Right atrium auricular region (tissue), 2 donors: ENCODE measurements at regions not wholly inside any gene's neighbourhood (a gene's known extent, or its start where the extent isn't known, plus 50 kb on each side); places are given as distances from the start of the nearest gene placed in this dataset.
"Not testable (repeated sequence)": the region's sequence is repeated elsewhere in the genome, so short reads cannot be mapped to it uniquely, and the experiment has no call there.

Experiments
- DNase-seq: peaks from one replicate; pipeline ENCODE4 v3.0.0-alpha.2; 2019; ENCODE audit warnings: low spot score
- H3K27ac ChIP-seq, 2 donors: fragments of 200-600 bp; sonication (generic); 1 replicate in 1 of 2; 2 replicates in 1 of 2; pipeline ENCODE4 v1.5.1; 2016 to 2019
- H3K27me3 ChIP-seq, 2 donors: fragments of 200-600 bp; sonication (generic); one replicate each; pipeline versions ENCODE4 v1.5.1 to v1.6.0; 2017 to 2019
- H3K36me3 ChIP-seq: fragments of 200-600 bp; sonication (generic); one replicate; pipeline ENCODE4 v1.5.1; 2016
- H3K4me1 ChIP-seq, 2 donors: fragments of 200-600 bp; sonication (generic); one replicate each; pipeline versions ENCODE4 v1.5.1 to v1.6.0; 2017 to 2019
- H3K4me3 ChIP-seq, 2 donors: fragments of 200-600 bp; sonication (generic); 1 replicate in 1 of 2; 2 replicates in 1 of 2; pipeline ENCODE4 v1.5.1; 2017 to 2019; ENCODE audit warnings: mild to moderate bottlenecking in 1 of 2, moderate library complexity in 1 of 2
- H3K9me3 ChIP-seq, 2 donors: fragments of 200-600 bp; sonication (generic); one replicate each; pipeline ENCODE4 v1.5.1; 2019
- TF ChIP-seq, protein P1 (sequence below), 2 donors: fragments of 200-600 bp; sonication (generic); IDR thresholded peaks; one replicate each; pipeline ENCODE4 v1.5.1; 2019; ENCODE audit warnings: antibody characterized with exemption in 2 of 2

DNA sequence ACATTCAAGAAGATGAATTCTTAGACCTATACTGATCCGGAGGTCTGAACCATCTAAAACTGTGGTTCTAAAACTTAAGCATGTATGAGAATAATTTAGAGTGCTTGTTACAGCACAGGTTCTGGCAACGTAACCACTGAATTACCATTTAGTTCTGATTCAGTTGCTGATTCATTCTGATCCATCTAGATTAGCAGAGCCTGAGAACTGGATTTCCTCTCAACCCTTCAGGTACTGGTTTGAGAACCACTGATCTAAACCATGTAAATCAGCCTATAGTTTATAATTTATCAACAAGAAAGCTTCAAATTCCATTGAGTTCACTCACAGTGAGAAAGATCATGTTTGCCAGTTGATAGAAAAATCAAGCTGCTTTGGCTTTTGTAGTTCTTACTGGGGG, 1001.1 kb upstream of the EPHA6 start:
- Histone ChIP-seq H3K9me3 (no peaks in the 10 kb centered on the region), H3K27me3 (no peaks in the 10 kb centered on the region), H3K36me3 (no peaks in the 10 kb centered on the region), H3K27ac (no peak overlapping the region), H3K4me3 (no peak overlapping the region), H3K4me1 (no peaks in the 10 kb centered on the region)
- DNase-seq = no peak
- TF ChIP-seq, protein P1, sequence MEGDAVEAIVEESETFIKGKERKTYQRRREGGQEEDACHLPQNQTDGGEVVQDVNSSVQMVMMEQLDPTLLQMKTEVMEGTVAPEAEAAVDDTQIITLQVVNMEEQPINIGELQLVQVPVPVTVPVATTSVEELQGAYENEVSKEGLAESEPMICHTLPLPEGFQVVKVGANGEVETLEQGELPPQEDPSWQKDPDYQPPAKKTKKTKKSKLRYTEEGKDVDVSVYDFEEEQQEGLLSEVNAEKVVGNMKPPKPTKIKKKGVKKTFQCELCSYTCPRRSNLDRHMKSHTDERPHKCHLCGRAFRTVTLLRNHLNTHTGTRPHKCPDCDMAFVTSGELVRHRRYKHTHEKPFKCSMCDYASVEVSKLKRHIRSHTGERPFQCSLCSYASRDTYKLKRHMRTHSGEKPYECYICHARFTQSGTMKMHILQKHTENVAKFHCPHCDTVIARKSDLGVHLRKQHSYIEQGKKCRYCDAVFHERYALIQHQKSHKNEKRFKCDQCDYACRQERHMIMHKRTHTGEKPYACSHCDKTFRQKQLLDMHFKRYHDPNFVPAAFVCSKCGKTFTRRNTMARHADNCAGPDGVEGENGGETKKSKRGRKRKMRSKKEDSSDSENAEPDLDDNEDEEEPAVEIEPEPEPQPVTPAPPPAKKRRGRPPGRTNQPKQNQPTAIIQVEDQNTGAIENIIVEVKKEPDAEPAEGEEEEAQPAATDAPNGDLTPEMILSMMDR (IDR thresholded peaks at IDR 0.05) = no peak

DNA sequence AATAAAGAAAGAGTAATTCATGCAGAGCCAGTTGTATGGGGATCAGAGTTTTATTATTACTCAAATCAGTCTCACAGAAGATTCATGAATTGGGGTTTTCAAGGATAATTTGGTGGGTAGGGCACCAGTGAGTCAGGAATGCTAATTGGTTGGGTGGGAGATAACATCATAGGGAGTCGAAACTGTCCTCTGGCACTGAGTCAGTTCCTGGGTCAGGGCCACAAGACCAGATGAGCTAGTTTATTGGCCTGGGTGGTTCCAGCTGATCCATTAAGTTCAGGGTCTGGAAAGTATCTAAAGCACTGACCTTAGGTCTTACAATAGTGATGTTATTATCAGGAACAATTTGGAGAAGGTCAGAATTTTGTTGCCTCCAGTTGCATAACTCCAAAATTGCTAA, 998.6 kb upstream of the EPHA6 start:
- DNase-seq = no peak
- Histone ChIP-seq H3K27ac (no peak overlapping the region), H3K27me3 (no peaks in the 10 kb centered on the region), H3K36me3 (no peaks in the 10 kb centered on the region), H3K4me1 (no peaks in the 10 kb centered on the region), H3K9me3 (no peaks in the 10 kb centered on the region), H3K4me3 (no peak overlapping the region)
- TF ChIP-seq, protein P1 (IDR thresholded peaks at IDR 0.05) = no peak

DNA sequence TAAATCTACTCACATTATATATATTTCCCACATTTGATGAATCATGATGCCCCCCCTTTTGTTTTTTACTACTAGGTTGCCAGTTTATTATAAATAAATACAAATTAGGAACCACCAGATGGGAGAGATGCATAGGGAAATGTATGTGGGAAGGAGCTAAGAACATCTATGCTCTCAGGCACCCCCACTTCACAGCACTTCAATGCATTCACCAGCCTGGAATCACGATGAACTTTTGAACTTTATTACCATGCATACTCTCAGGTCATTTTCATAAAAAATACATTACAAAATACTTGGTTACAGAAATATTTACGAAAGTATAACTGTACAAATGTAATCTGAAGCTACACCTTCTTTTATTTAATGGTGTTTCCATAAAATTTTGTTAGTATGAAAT, 988.0 kb upstream of the EPHA6 start:
- Histone ChIP-seq H3K9me3 (no peaks in the 10 kb centered on the region), H3K4me3 (no peak overlapping the region), H3K27ac (no peak overlapping the region), H3K27me3 (no peaks in the 10 kb centered on the region), H3K36me3 (no peaks in the 10 kb centered on the region), H3K4me1 (no peaks in the 10 kb centered on the region)
- TF ChIP-seq, protein P1 (IDR thresholded peaks at IDR 0.05) = no peak
- DNase-seq = no peak

DNA sequence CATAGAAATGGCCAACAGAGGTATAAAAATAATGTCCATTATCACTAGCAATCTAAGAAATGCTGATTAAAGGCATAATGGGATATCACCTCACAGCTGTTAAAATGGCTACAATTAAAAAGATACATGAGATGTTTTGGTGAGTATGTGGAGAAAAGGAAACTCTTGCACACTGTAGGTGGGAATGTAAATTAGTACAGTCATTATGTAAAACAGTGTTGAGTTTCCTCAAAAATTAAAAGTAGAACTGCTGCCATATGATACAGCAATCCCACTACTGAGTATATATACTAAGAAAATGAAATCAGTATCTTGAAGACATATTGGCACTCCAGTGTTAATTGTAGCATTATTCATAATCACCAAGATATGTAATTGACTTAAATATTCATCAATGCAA, 982.2 kb upstream of the EPHA6 start:
- DNase-seq = no peak
- Histone ChIP-seq H3K4me3 (no peak overlapping the region), H3K9me3 (no peaks in the 10 kb centered on the region), H3K36me3 (no peaks in the 10 kb centered on the region), H3K4me1 (no peaks in the 10 kb centered on the region), H3K27ac (no peak overlapping the region), H3K27me3 (no peaks in the 10 kb centered on the region)
- TF ChIP-seq, protein P1 (IDR thresholded peaks at IDR 0.05) = no peak

DNA sequence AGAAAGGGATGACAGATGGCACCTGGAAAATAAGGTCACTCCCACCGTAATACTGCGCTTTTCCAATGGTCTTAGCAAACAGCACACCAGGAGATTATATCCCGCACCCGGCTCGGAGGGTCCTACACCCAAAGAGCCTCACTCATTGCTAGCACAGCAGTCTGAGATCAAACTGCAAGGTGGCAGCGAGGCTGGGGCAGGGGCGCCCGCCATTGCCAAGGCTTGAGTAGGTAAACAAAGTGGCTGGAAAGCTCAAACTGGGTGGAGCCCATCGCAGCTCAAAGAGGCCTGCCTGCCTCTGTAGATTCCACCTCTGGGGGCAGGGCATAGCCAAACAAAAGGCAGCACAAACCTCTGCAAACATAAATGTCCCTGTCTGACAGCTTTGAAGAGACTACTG, 953.8 kb upstream of the EPHA6 start:
- not testable (repeated sequence) for H3K36me3 ChIP-seq, DNase-seq, H3K4me1 ChIP-seq, H3K4me3 ChIP-seq, H3K27ac ChIP-seq, H3K9me3 ChIP-seq, H3K27me3 ChIP-seq

DNA sequence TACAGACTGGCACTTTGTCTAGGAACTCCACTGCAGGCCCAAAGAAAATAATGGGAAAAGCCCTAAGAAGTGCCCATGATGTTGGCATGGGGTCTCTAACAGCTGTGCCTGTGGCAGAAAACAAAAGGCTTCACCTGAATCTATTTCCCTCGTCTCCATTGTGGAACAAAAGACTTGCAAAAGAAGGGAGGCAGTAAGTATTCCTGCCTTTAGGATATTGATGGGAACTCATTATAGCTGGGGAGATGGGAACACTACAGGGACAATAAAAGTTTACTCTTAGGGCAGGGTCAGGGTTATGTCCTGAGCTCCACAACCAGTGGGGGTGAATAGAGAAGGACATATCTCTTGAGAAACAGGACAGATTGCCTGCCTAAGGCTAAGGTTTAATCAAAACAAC, 930.6 kb upstream of the EPHA6 start:
- H3K27ac ChIP-seq = no peak overlapping the region
- no peaks in the 10 kb centered on the region for H3K9me3 ChIP-seq
- H3K4me3 ChIP-seq = no peak overlapping the region
- no peak for DNase-seq
- no peaks in the 10 kb centered on the region for H3K4me1 ChIP-seq
- TF ChIP-seq, protein P1 (IDR thresholded peaks at IDR 0.05) = no peak
- H3K27me3 ChIP-seq = no peaks in the 10 kb centered on the region
- H3K36me3 ChIP-seq = no peaks in the 10 kb centered on the region
